A549 (cell line): ENCODE measurements at regions not wholly inside any gene's neighbourhood (a gene's known extent, or its start where the extent isn't known, plus 50 kb on each side); places are given as distances from the start of the nearest gene placed in this dataset.

Source experiments
- ATAC-seq, 2 experiments: fragments of 200-7000 bp in 1 of 2; fragments of >200 bp in 1 of 2; cut with Nextera tagmentation in 1 of 2; cut with Tn5 transposase in 1 of 2; 3 replicates each; pipeline versions ENCODE4 v1.8.0 to v1.9.1; 2018 to 2020; ENCODE audit warnings: mild to moderate bottlenecking in 1 of 2, moderate library complexity in 1 of 2
- CTCF ChIA-PET: fragments of 300-600 bp; sonication (Branson Sonifier 250); formaldehyde crosslinking; extraction: SDS; loops from one replicate; lab custom pipeline; 2021; ENCODE audit warnings: antibody characterized with exemption, inconsistent platforms; lab: Yijun Ruan, JAX
- POLR2A ChIA-PET: fragments of 350-600 bp; formaldehyde crosslinking; extraction: SDS; loops from one replicate; lab custom pipeline; 2021; ENCODE audit warnings: antibody characterized with exemption, inconsistent platforms; lab: Yijun Ruan, JAX
- DNase-seq, 2 experiments: peaks; one replicate each; pipeline versions ENCODE4 v3.0.0 to v3.0.0-alpha.2; 2011 to 2016; ENCODE audit warnings: low read depth in 1 of 2, low spot score in 1 of 2
- FAIRE-seq: peaks from 2 replicates; lab custom pipeline; 2011; peaks lifted over from hg19 to GRCh38; lab: Jason Lieb, UNC
- H3K27ac ChIP-seq, 2 experiments: fragments of >200 bp; sonication (Bioruptor Twin); formaldehyde crosslinking; 3 replicates each; pipeline ENCODE4 v1.5.1; 2016 to 2017
- H3K4me1 ChIP-seq: fragments of >200 bp; sonication (Bioruptor Twin); formaldehyde crosslinking; 3 replicates; pipeline ENCODE4 v1.6.1; 2016
- H3K4me2 ChIP-seq: fragments of >200 bp; sonication (Bioruptor Twin); formaldehyde crosslinking; 3 replicates; pipeline ENCODE4 v1.6.1; 2016
- H3K4me3 ChIP-seq: fragments of >200 bp; sonication (Bioruptor Twin); formaldehyde crosslinking; 3 replicates; pipeline ENCODE4 v1.5.1; 2016
- H3K9me3 ChIP-seq: fragments of >200 bp; sonication (Bioruptor Twin); formaldehyde crosslinking; 3 replicates; pipeline ENCODE4 v1.6.1; 2016
- CBX2 ChIP-seq: fragments of 200-600 bp; sonication (generic); IDR thresholded peaks from 2 replicates; pipeline ENCODE4 v1.6.1; 2016; ENCODE audit warnings: low read depth, mild to moderate bottlenecking, borderline replicate concordance
- CEBPB ChIP-seq, 2 experiments: fragments of >200 bp in 1 of 2; sonication (Bioruptor Twin) in 1 of 2; formaldehyde crosslinking in 1 of 2; IDR thresholded peaks; 2 replicates each; pipeline ENCODE4 v1.6.1; 2012 to 2016
- CHD2 ChIP-seq: fragments of 150-350 bp; IDR thresholded peaks from 2 replicates; pipeline ENCODE4 v1.6.1; 2014; ENCODE audit warnings: low read length; ENCODE audit not compliant: partially characterized antibody
- CHD4 ChIP-seq: fragments of 200-600 bp; sonication (generic); IDR thresholded peaks from 2 replicates; pipeline ENCODE4 v1.6.1; 2016; ENCODE audit warnings: antibody characterized with exemption, mild to moderate bottlenecking, borderline replicate concordance
- E2F6 ChIP-seq: IDR thresholded peaks from 2 replicates; pipeline ENCODE4 v1.6.1; 2012; ENCODE audit warnings: low read depth, borderline replicate concordance
- EHF ChIP-seq: fragments of 250-450 bp; sonication (Bioruptor Pico); IDR thresholded peaks from 2 replicates; pipeline ENCODE4 v1.5.0; 2020; ENCODE audit warnings: mild to moderate bottlenecking
- ELK1 ChIP-seq: fragments of 150-350 bp; IDR thresholded peaks from 2 replicates; pipeline ENCODE4 v1.6.1; 2014; ENCODE audit warnings: low read depth, mild to moderate bottlenecking, low read length
- HDAC2 ChIP-seq: fragments of 200-600 bp; sonication (generic); IDR thresholded peaks from 2 replicates; pipeline ENCODE4 v1.6.1; 2016
- JUNB ChIP-seq: fragments of >200 bp; sonication (Bioruptor Twin); formaldehyde crosslinking; IDR thresholded peaks from 2 replicates; pipeline ENCODE4 v1.6.1; 2016
- MAFK ChIP-seq: fragments of 450-650 bp; IDR thresholded peaks from 2 replicates; pipeline ENCODE4 v1.6.1; 2014; ENCODE audit not compliant: partially characterized antibody
- NFE2L2 ChIP-seq: fragments of 150-350 bp; conservative IDR thresholded peaks from 2 replicates; pipeline ENCODE4 v1.6.1; 2014; ENCODE audit warnings: low read length
- NR3C1 ChIP-seq: fragments of >200 bp; sonication (Bioruptor Twin); formaldehyde crosslinking; IDR thresholded peaks from 3 replicates; pipeline ENCODE4 v1.6.1; 2017
- POLR2AphosphoS2 ChIP-seq: conservative IDR thresholded peaks from 2 replicates; pipeline ENCODE4 v1.6.1; 2012; ENCODE audit warnings: low read length, improper control_type of control experiment, inconsistent platforms
- RAD21 ChIP-seq, 2 experiments: fragments of >200 bp in 1 of 2; sonication (Bioruptor Twin) in 1 of 2; formaldehyde crosslinking in 1 of 2; IDR thresholded peaks in 1 of 2; conservative IDR thresholded peaks in 1 of 2; 2 replicates in 1 of 2; 3 replicates in 1 of 2; pipeline ENCODE4 v1.6.1; 2012 to 2018; ENCODE audit warnings: inconsistent platforms in 1 of 2
- RCOR1 ChIP-seq: fragments of 150-350 bp; IDR thresholded peaks from 2 replicates; pipeline ENCODE4 v1.6.1; 2014; ENCODE audit warnings: antibody characterized with exemption, low read length, low read depth
- RFX5 ChIP-seq: fragments of 450-650 bp; IDR thresholded peaks from 2 replicates; pipeline ENCODE4 v1.7.1; 2014; ENCODE audit warnings: antibody characterized with exemption, mild to moderate bottlenecking, moderate library complexity
- RNF2 ChIP-seq: fragments of 200-600 bp; sonication (generic); IDR thresholded peaks from 2 replicates; pipeline ENCODE4 v1.6.1; 2016; ENCODE audit warnings: low read depth, mild to moderate bottlenecking, antibody characterized with exemption, moderate library complexity, borderline replicate concordance
- ZFP36 ChIP-seq: fragments of 450-650 bp; IDR thresholded peaks from 2 replicates; pipeline ENCODE4 v1.6.1; 2014; ENCODE audit warnings: borderline replicate concordance; ENCODE audit not compliant: partially characterized antibody
- ZNF302 ChIP-seq: fragments of 250-450 bp; sonication (Bioruptor Pico); IDR thresholded peaks from 2 replicates; pipeline ENCODE4 v1.9.0; 2021; ENCODE audit warnings: inconsistent platforms, mild to moderate bottlenecking, moderate library complexity
- ZSCAN20 ChIP-seq: fragments of 250-450 bp; sonication (Bioruptor Pico); IDR thresholded peaks from 2 replicates; pipeline ENCODE4 v1.8.0; 2022; ENCODE audit warnings: mild to moderate bottlenecking, moderate library complexity
- WGBS: methylation state at CpG from one replicate; pipeline ENCODE4 v1.1.6; 2017; ENCODE audit errors: missing lambda C conversion rate; 5-methylcytosine and 5-hydroxymethylcytosine counted together

GRCh38 chr11:101188173-101188572, 58.6 kb upstream of the PGR start:
- WGBS, result 17% methylated on average over 3 of the region's 3 CpGs
- Histone ChIP-seq H3K27ac (no peak overlapping the region), H3K4me3 (no peak overlapping the region), H3K9me3 (no peaks in the 10 kb centered on the region), H3K4me1 (no peaks in the 10 kb centered on the region), H3K4me2 (no peak overlapping the region)
- FAIRE-seq (no peak), ATAC-seq (no peak), DNase-seq (no peak)
- POLR2A ChIA-PET, result no interaction called here
- no peak for TF ChIP-seq MAFK
- no peak for TF ChIP-seq E2F6
- no peak for TF ChIP-seq ELK1
- no peak for TF ChIP-seq ZSCAN20 (CRISPR knock-in tag)
- TF ChIP-seq CEBPB (IDR thresholded peaks at IDR 0.05), result no peak
- TF ChIP-seq RFX5, result no peak
- no peak for TF ChIP-seq CHD2
- TF ChIP-seq JUNB, result no peak
- CTCF ChIA-PET, result no interaction called here

- WGBS, result 46% methylated on average over 1 of the region's 1 CpG
- DNase-seq (no peak), ATAC-seq (no peak), FAIRE-seq (no peak)
- no peak overlapping the region for H3K27ac ChIP-seq
- H3K4me1 ChIP-seq, result no peaks in the 10 kb centered on the region
- H3K9me3 ChIP-seq, result no peaks in the 10 kb centered on the region
- no peak overlapping the region for H3K4me3 ChIP-seq
- TF ChIP-seq HDAC2 (no peak), POLR2AphosphoS2 (no peak), CHD4 (no peak), RAD21 (conservative IDR thresholded peaks at IDR 0.05 in 1 of 2, IDR thresholded peaks at IDR 0.05 in 1 of 2) (no peak), ZNF302 (no peak), E2F6 (no peak), ELK1 (no peak), ZFP36 (no peak), CBX2 (no peak), RCOR1 (no peak), EHF (CRISPR knock-in tag) (no peak), NR3C1 (no peak)
- TF ChIP-seq, all 56 proteins: peak for 0
- CTCF ChIA-PET, result no interaction called here
- POLR2A ChIA-PET, result no interaction called here
- H3K4me2 ChIP-seq, result no peak overlapping the region
Measured at GRCh38 chr11:101187748-101188147, 58.1 kb upstream of the PGR start.

- Histone ChIP-seq H3K4me2 (no peak overlapping the region), H3K9me3 (no peaks in the 10 kb centered on the region), H3K27ac (no peak overlapping the region), H3K4me1 (no peaks in the 10 kb centered on the region), H3K4me3 (no peak overlapping the region)
- 6% methylated on average over 2 of the region's 2 CpGs for WGBS
- FAIRE-seq, result no peak
- DNase-seq, result no peak
- peak; percentile 69 for TF ChIP-seq NFE2L2
- no peak for TF ChIP-seq RNF2
- ChIA-PET POLR2A (no interaction called here), CTCF (no interaction called here)
- ATAC-seq, result no peak
Measured at GRCh38 chr11:101185985-101186384, 56.4 kb upstream of the PGR start.
